GM12874 (cell line): ENCODE measurements at regions not wholly inside any gene's neighbourhood (a gene's known extent, or its start where the extent isn't known, plus 50 kb on each side); places are given as distances from the start of the nearest gene placed in this dataset.

Experiments used
- CTCF ChIP-seq: IDR thresholded peaks from 2 replicates; pipeline ENCODE4 v1.5.1; 2011; ENCODE audit warnings: low read depth, mild to moderate bottlenecking, control low read depth, low read length, moderate library complexity; ENCODE audit not compliant: insufficient read depth

DNA sequence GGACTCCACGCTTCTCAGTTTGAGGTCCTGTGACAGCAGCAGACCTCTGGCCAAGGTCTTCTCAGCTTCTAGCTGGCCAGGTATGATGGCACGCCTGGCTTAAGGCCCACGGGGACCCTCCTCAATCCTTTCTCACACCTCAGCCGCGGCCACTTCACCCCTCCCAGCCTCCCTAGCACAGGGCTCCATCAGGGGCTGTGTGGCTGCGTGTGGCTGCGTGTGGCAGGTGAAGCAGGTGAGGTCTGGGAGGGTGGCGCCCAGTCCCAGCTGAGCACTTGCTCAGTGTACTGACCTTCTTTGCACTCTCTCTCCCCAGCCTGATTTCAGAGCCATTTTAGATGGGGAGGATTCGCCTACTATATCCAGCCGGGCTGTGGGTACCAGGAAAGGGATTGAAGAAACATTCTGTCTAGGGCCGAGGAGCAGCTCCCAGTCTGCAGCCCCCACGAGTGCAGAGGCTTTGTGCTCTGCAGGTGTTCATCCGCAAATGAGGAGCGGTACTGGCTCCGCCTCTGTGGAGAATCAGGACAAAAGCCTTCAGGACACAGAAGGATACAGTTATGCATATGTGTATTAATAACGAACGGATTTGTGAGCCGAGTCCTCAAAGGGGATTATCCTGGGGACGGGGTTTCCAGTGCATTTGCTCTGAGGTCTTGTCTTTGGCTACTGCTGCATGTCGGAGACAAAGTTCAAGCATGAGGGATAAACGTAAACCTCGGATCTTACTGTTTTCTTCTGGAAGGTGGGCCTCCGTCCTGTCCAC is 236.9 kb upstream of the RAB6C start:
- TF ChIP-seq CTCF: no peak

- TF ChIP-seq CTCF: no peak
Measured at GRCh38 chr2:129744141-129744540, 235.3 kb upstream of the RAB6C start.

DNA sequence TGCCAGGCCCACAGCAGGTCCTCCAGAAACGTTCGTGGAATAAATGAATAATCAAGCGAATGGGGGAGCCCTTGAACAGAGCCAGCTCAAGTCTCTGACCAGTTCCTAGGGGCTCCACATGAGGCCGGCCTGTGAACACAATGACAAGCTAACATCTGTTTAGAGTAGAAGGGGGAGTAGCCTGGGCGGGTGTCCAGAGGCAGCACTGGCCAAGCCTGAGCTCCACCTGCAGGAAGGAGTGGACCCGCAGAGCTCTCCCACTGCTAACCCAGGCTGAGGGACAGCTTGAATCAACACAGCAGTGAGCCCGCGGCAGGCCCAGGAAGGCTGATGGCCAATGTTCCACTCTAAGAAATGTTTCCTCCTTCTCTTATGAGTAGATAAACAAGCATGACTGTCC is 234.8 kb upstream of the RAB6C start:
- no peak for TF ChIP-seq CTCF

GRCh38 chr2:129747500-129748125 is 231.9 kb upstream of the RAB6C start:
- no peak for TF ChIP-seq CTCF

DNA sequence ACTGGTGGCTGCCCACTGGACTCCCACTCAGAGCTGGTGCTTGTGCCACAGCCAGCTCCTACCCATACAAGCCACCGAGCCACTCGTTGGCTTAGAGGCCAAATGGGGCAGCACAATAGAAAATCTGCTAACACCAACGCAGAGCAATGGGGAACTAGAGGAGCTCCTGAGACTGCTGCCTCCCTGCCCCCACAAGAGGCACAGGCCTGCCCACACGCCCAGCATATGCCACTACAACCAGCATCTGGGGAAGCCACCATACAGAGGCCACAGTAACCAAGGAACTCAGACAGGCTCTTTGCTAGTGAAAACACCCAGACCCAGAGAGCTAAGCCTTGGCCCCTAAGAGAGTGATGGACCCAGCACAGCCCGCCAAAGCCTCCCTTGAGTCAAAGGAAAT is 231.2 kb upstream of the RAB6C start:
- TF ChIP-seq CTCF: no peak

- no peak for TF ChIP-seq CTCF
Measured at GRCh38 chr2:129748653-129749052, 230.8 kb upstream of the RAB6C start.

- TF ChIP-seq CTCF: no peak
Measured at GRCh38 chr2:129751409-129751808, 228.1 kb upstream of the RAB6C start.
